Testis (tissue), 2 donors: ENCODE measurements at regions not wholly inside any gene's neighbourhood (a gene's known extent, or its start where the extent isn't known, plus 50 kb on each side); places are given as distances from the start of the nearest gene placed in this dataset.

Experiments
- DNase-seq: peaks from one replicate; pipeline ENCODE4 v3.0.0-alpha.2; 2019
- H3K27ac ChIP-seq, 2 donors: fragments of 200-600 bp; sonication (generic); one replicate each; pipeline ENCODE4 v1.5.1; 2019
- H3K27me3 ChIP-seq: fragments of 200-600 bp; sonication (generic); one replicate; pipeline ENCODE4 v1.5.1; 2019
- H3K36me3 ChIP-seq: fragments of 200-600 bp; sonication (generic); one replicate; pipeline ENCODE4 v1.5.1; 2017; ENCODE audit warnings: low read depth; ENCODE audit errors: missing control alignments
- H3K4me1 ChIP-seq: fragments of 200-600 bp; sonication (generic); one replicate; pipeline ENCODE4 v1.5.1; 2019
- H3K4me3 ChIP-seq, 2 donors: fragments of 200-600 bp; sonication (generic); one replicate each; pipeline ENCODE4 v1.5.1; 2017 to 2019
- H3K9me3 ChIP-seq: fragments of 200-600 bp; sonication (generic); one replicate; pipeline ENCODE4 v1.5.1; 2017
- CTCF ChIP-seq, 3 experiments: fragments of 450-650 bp in 2 of 3; fragments of 200-600 bp in 1 of 3; sonication (generic) in 1 of 3; IDR thresholded peaks; one replicate each; pipeline ENCODE4 v1.5.1; 2016 to 2019; ENCODE audit warnings: antibody characterized with exemption in 3 of 3, mild to moderate bottlenecking in 2 of 3, moderate library complexity in 1 of 3
- POLR2A ChIP-seq: fragments of 450-650 bp; IDR thresholded peaks from one replicate; pipeline ENCODE4 v1.6.1; 2017; ENCODE audit warnings: antibody characterized with exemption, mild to moderate bottlenecking, moderate library complexity
- WGBS, 2 donors: methylation state at CpG; one replicate each; pipeline ENCODE4 v1.1.5; 2018; 5-methylcytosine and 5-hydroxymethylcytosine counted together
- intact Hi-C: fragments of 100-400 bp; cut with DNase I; formaldehyde crosslinking; loops from one replicate; pipeline ENCODE4 v1.15.1; 2023; ENCODE audit warnings: low total_unique reads

GRCh38 chr5:92505145-92505544 is 1075.9 kb downstream of the NR2F1-AS1 start:
- TF ChIP-seq POLR2A: no peak
- TF ChIP-seq CTCF (IDR thresholded peaks at IDR 0.05): no peak
- Histone ChIP-seq H3K36me3 (no peaks in the 10 kb centered on the region), H3K4me1 (no peaks in the 10 kb centered on the region), H3K27me3 (no peaks in the 10 kb centered on the region), H3K9me3 (no peaks in the 10 kb centered on the region), H3K27ac (no peak overlapping the region), H3K4me3 (no peak overlapping the region)
- no peak for DNase-seq
- intact Hi-C loops: no loop called here
- 80 to 85% methylated on average over 3 of the region's 3 CpGs for WGBS, 2 donors

- H3K4me1 ChIP-seq: no peaks in the 10 kb centered on the region
- no peaks in the 10 kb centered on the region for H3K36me3 ChIP-seq
- TF ChIP-seq CTCF (IDR thresholded peaks at IDR 0.05) (no peak), POLR2A (no peak)
- no peak for DNase-seq
- no peaks in the 10 kb centered on the region for H3K27me3 ChIP-seq
- no peak overlapping the region for H3K4me3 ChIP-seq
- intact Hi-C loops: no loop called here
- no peak overlapping the region for H3K27ac ChIP-seq
- 61 to 79% methylated on average over 2 of the region's 2 CpGs for WGBS, 2 donors
- H3K9me3 ChIP-seq: no peaks in the 10 kb centered on the region
These were observed 1076.7 kb downstream of the NR2F1-AS1 start for GRCh38 chr5:92504346-92504745.

- intact Hi-C loops: no loop called here
- Histone ChIP-seq H3K36me3 (no peaks in the 10 kb centered on the region), H3K27me3 (no peaks in the 10 kb centered on the region), H3K4me1 (no peaks in the 10 kb centered on the region), H3K9me3 (no peaks in the 10 kb centered on the region), H3K27ac (no peak overlapping the region), H3K4me3 (no peak overlapping the region)
- WGBS, 2 donors: 87 to 97% methylated on average over 2 of the region's 2 CpGs
- no peak for DNase-seq
- TF ChIP-seq CTCF (IDR thresholded peaks at IDR 0.05): no peak
- TF ChIP-seq POLR2A: no peak
These were observed 1080.3 kb downstream of the NR2F1-AS1 start for GRCh38 chr5:92500752-92501151.

GRCh38 chr5:92496545-92496944 is 1084.5 kb downstream of the NR2F1-AS1 start:
- intact Hi-C loops: no loop called here

More at GRCh38 chr5:92496545-92496944, 1084.5 kb downstream of the NR2F1-AS1 start:
- no peak overlapping the region for H3K27ac ChIP-seq
- no peaks in the 10 kb centered on the region for H3K4me1 ChIP-seq
- TF ChIP-seq POLR2A (no peak), CTCF (IDR thresholded peaks at IDR 0.05) (no peak)
- H3K9me3 ChIP-seq: no peaks in the 10 kb centered on the region
- no peak for DNase-seq
- H3K4me3 ChIP-seq: no peak overlapping the region
- no peaks in the 10 kb centered on the region for H3K36me3 ChIP-seq
- no peaks in the 10 kb centered on the region for H3K27me3 ChIP-seq
